Fibroblast of lung (primary cell): ENCODE measurements at regions not wholly inside any gene's neighbourhood (a gene's known extent, or its start where the extent isn't known, plus 50 kb on each side); places are given as distances from the start of the nearest gene placed in this dataset.

Experiments used
- CTCF ChIP-seq, 2 donors: IDR thresholded peaks in 1 of 2; conservative IDR thresholded peaks in 1 of 2; 1 replicate in 1 of 2; 2 replicates in 1 of 2; pipeline ENCODE4 v1.5.1; 2011 to 2012; ENCODE audit warnings: low read length in 2 of 2, control low read depth in 1 of 2, inconsistent platforms in 1 of 2, low read depth in 1 of 2, mild to moderate bottlenecking in 1 of 2
- EZH2 ChIP-seq: IDR thresholded peaks from 2 replicates; pipeline ENCODE4 v1.5.1; 2012; ENCODE audit warnings: low read length, control low read depth, mild to moderate bottlenecking; ENCODE audit errors: missing control alignments

DNA sequence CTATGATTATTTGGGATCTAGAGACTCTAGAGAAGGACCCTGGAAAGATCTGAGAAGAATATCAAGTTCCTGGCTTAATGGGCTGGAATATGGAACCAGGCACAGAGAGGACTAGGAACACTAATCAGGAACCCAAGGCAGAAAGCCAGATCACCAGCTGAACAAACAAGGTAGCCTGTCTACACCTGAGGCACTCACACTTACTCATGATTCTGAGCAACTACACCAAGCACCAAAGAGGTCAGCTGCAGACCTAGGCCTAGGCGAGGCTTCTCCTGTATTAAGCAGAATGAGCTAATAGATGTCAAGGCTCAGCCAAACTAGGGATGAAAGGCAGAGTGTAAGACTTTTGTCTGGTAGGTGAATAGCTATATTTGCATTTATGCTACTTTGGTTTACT lies 368.1 kb downstream of the LTN1 start:
- TF ChIP-seq EZH2 (no peak), CTCF (conservative IDR thresholded peaks at IDR 0.05 in 1 of 2, IDR thresholded peaks at IDR 0.05 in 1 of 2; ENCODE audit: low read depth in 1 of 2, low read length in 2 of 2) (no peak)
